HEK293T (cell line): ENCODE measurements at regions not wholly inside any gene's neighbourhood (a gene's known extent, or its start where the extent isn't known, plus 50 kb on each side); places are given as distances from the start of the nearest gene placed in this dataset.

ENCODE experiments used
- ARNT ChIP-seq: fragments of 450-650 bp; IDR thresholded peaks from 2 replicates; pipeline ENCODE4 v1.6.1; 2017; ENCODE audit warnings: mild to moderate bottlenecking
- CTBP1 ChIP-seq: fragments of 450-650 bp; IDR thresholded peaks from 2 replicates; pipeline ENCODE4 v1.6.1; 2016; ENCODE audit warnings: borderline replicate concordance
- ELF4 ChIP-seq: fragments of 450-650 bp; IDR thresholded peaks from 2 replicates; pipeline ENCODE4 v1.6.1; 2017; ENCODE audit warnings: antibody characterized with exemption
- FOXM1 ChIP-seq: fragments of 450-650 bp; IDR thresholded peaks from 2 replicates; pipeline ENCODE4 v1.6.1; 2017; ENCODE audit warnings: mild to moderate bottlenecking, borderline replicate concordance
- SP1 ChIP-seq: fragments of 450-650 bp; IDR thresholded peaks from 2 replicates; pipeline ENCODE4 v1.6.1; 2017
- TARDBP ChIP-seq: fragments of 450-650 bp; IDR thresholded peaks from 2 replicates; pipeline ENCODE4 v1.6.1; 2016
- ZNF384 ChIP-seq: fragments of 450-650 bp; IDR thresholded peaks from 2 replicates; pipeline ENCODE4 v1.6.1; 2016

- no peak for TF ChIP-seq SP1
- no peak for TF ChIP-seq TARDBP
- TF ChIP-seq ZNF384 = no peak
- TF ChIP-seq FOXM1 = no peak
- TF ChIP-seq ELF4 = no peak
- TF ChIP-seq ARNT = no peak
- TF ChIP-seq CTBP1 = no peak
These were observed 357.7 kb downstream of the BUD13 start for GRCh38 chr11:116415095-116415494.
